ENCODE measurements at regions not wholly inside any gene's neighbourhood (a gene's known extent, or its start where the extent isn't known, plus 50 kb on each side); places are given as distances from the start of the nearest gene placed in this dataset.
A peak's percentile ranks its signal among the peaks of the same experiment; 100 is the strongest.

- Histone ChIP-seq H3K27ac (no peak overlapping the region), H3K4me1 (replicated peaks) (no peaks in the 10 kb centered on the region), H3K4me3 (no peak overlapping the region), H3K9me3 (no peaks in the 10 kb centered on the region), H3K27me3 (replicated peaks; ENCODE audit: insufficient read depth) (no peaks in the 10 kb centered on the region), H3K36me3 (no peaks in the 10 kb centered on the region)
- DNase-seq (ENCODE audit: low spot score), result no peak
- TF ChIP-seq POLR2A (IDR thresholded peaks at IDR 0.05), result no peak
- no peak for TF ChIP-seq POLR2AphosphoS5 (IDR thresholded peaks at IDR 0.05)
- TF ChIP-seq, protein P1, sequence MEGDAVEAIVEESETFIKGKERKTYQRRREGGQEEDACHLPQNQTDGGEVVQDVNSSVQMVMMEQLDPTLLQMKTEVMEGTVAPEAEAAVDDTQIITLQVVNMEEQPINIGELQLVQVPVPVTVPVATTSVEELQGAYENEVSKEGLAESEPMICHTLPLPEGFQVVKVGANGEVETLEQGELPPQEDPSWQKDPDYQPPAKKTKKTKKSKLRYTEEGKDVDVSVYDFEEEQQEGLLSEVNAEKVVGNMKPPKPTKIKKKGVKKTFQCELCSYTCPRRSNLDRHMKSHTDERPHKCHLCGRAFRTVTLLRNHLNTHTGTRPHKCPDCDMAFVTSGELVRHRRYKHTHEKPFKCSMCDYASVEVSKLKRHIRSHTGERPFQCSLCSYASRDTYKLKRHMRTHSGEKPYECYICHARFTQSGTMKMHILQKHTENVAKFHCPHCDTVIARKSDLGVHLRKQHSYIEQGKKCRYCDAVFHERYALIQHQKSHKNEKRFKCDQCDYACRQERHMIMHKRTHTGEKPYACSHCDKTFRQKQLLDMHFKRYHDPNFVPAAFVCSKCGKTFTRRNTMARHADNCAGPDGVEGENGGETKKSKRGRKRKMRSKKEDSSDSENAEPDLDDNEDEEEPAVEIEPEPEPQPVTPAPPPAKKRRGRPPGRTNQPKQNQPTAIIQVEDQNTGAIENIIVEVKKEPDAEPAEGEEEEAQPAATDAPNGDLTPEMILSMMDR (IDR thresholded peaks at IDR 0.05), result no peak
- 86% methylated on average over 7 of the region's 7 CpGs for WGBS
- intact Hi-C loops (cut with DNase I), result no loop called here
These were observed 747.5 kb upstream of the RAB6C start for GRCh38 chr2:129231924-129232323.

DNA sequence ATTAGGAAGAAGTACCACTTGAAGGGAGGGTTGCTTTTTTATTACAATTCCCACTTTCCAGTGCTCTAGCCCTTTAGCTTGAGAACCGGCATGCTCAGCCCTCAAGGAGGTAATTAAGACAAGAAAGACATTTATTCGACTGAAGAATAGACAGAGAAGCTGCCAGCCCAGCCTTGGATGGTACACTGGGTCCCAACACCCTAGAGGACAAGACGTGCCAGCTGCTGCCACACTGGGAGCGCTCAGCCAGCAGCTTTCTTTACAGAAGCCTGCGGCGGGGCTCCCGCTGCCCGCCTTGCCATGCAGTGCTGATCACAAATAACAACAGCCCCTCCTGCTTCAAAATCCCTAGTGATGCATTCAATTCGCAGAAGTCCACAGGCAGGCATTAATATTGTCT is 746.3 kb upstream of the RAB6C start:
- DNase-seq (ENCODE audit: low spot score), result no peak
- 81% methylated on average over 9 of the region's 9 CpGs for WGBS

DNA sequence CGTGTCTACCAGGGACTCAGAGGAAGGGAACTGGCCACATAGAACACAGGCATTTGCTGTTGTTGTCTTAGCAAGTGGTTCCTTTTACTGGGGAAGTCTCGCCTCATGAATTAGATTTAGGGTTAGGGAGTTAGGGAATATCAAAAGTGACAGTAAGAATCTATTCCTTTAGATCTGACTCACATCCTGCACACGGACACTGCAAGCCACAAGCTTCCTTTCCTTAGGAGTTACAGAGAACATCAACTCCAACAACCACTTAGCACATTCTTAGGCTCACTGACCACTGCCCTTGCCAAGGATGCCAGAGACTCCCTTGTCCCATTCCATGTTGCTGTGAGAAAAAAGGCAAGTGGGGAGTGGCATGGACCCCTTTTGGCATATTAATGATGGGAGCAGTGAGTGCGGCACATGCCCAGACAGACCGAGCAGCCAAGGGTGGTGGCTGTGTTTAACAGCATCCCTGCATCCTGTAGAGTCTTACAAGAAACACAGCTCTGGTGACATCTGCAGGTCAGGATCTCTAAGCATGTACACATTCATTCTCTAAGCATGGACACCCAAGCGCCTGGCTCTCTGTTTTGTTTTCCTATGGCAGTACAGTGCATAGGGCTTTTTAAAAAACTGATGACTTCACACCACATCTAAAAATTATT is 745.6 kb upstream of the RAB6C start:
- WGBS, result 63% methylated on average over 6 of the region's 6 CpGs
- H3K4me1 ChIP-seq (replicated peaks), result no peaks in the 10 kb centered on the region
- H3K9me3 ChIP-seq, result no peaks in the 10 kb centered on the region
- peak; percentile 45 for DNase-seq (ENCODE audit: low spot score)
- intact Hi-C loops (cut with DNase I), result no loop called here
- H3K4me3 ChIP-seq, result no peak overlapping the region
- TF ChIP-seq POLR2A (IDR thresholded peaks at IDR 0.05) (no peak), POLR2AphosphoS5 (IDR thresholded peaks at IDR 0.05) (peak; percentile 12)
- TF ChIP-seq, protein P1 (IDR thresholded peaks at IDR 0.05), result peak in 3 of 4 experiments; percentile 23 to 31 (median 29)
- no peaks in the 10 kb centered on the region for H3K36me3 ChIP-seq
- H3K27ac ChIP-seq, result no peak overlapping the region
- no peaks in the 10 kb centered on the region for H3K27me3 ChIP-seq (replicated peaks; ENCODE audit: insufficient read depth)

More for the DNA sequence above, 746.3 kb upstream of the RAB6C start:
- no peaks in the 10 kb centered on the region for H3K4me1 ChIP-seq (replicated peaks)
- TF ChIP-seq POLR2A (IDR thresholded peaks at IDR 0.05), result no peak
- TF ChIP-seq, protein P1 (IDR thresholded peaks at IDR 0.05), result no peak
- TF ChIP-seq POLR2AphosphoS5 (IDR thresholded peaks at IDR 0.05), result no peak
- no peak overlapping the region for H3K27ac ChIP-seq
- no peaks in the 10 kb centered on the region for H3K9me3 ChIP-seq
- H3K36me3 ChIP-seq, result no peaks in the 10 kb centered on the region
- no peak overlapping the region for H3K4me3 ChIP-seq
- intact Hi-C loops (cut with DNase I), result no loop called here
- no peaks in the 10 kb centered on the region for H3K27me3 ChIP-seq (replicated peaks; ENCODE audit: insufficient read depth)

DNA sequence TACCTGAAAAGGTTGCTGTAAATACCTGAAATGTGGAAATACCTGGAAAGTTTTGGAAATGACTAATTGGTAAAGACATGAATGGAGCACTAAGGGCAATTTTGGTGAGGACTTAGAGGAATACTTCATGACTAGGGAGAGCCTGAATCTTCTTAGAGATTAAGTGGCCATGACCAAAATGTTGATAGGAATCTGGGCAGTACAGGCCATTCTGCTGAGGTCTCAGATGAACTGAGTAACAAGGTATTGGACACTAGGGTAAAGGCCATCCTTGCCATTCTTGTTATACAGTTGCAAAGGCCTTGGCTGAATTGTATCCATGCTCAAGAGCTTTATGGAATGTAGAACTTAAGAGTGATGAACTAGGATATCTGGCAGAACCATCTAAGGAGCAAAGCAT is 742.9 kb upstream of the RAB6C start:
- Histone ChIP-seq H3K27me3 (replicated peaks; ENCODE audit: insufficient read depth) (no peaks in the 10 kb centered on the region), H3K4me3 (no peak overlapping the region), H3K36me3 (no peaks in the 10 kb centered on the region), H3K9me3 (no peaks in the 10 kb centered on the region), H3K4me1 (replicated peaks) (no peaks in the 10 kb centered on the region), H3K27ac (no peak overlapping the region)
- no peak for DNase-seq (ENCODE audit: low spot score)
- no peak for TF ChIP-seq POLR2AphosphoS5 (IDR thresholded peaks at IDR 0.05)
- intact Hi-C loops (cut with DNase I), result no loop called here

GRCh38 chr2:129237966-129238725 is 741.3 kb upstream of the RAB6C start:
- 86% methylated on average over 6 of the region's 6 CpGs for WGBS
- intact Hi-C loops (cut with DNase I), result no loop called here

More at GRCh38 chr2:129237966-129238725, 741.3 kb upstream of the RAB6C start:
- no peak for TF ChIP-seq POLR2AphosphoS5 (IDR thresholded peaks at IDR 0.05)
- TF ChIP-seq, protein P1 (IDR thresholded peaks at IDR 0.05), result no peak
- no peak for TF ChIP-seq POLR2A (IDR thresholded peaks at IDR 0.05)
- no peak for DNase-seq (ENCODE audit: low spot score)
- Histone ChIP-seq H3K4me3 (no peak overlapping the region), H3K36me3 (no peaks in the 10 kb centered on the region), H3K27ac (no peak overlapping the region), H3K27me3 (replicated peaks; ENCODE audit: insufficient read depth) (no peaks in the 10 kb centered on the region), H3K9me3 (no peaks in the 10 kb centered on the region), H3K4me1 (replicated peaks) (no peaks in the 10 kb centered on the region)

Measured in prostate gland (tissue), 2 donors.